Fibroblast of skin of right quadriceps (primary cell): ENCODE measurements at regions not wholly inside any gene's neighbourhood (a gene's known extent, or its start where the extent isn't known, plus 50 kb on each side); places are given as distances from the start of the nearest gene placed in this dataset.
"Not testable (repeated sequence)": the region's sequence is repeated elsewhere in the genome, so short reads cannot be mapped to it uniquely, and the experiment has no call there.

ENCODE experiments used
- DNase-seq: peaks from one replicate; pipeline ENCODE4 v3.0.0-alpha.2; 2013

DNA sequence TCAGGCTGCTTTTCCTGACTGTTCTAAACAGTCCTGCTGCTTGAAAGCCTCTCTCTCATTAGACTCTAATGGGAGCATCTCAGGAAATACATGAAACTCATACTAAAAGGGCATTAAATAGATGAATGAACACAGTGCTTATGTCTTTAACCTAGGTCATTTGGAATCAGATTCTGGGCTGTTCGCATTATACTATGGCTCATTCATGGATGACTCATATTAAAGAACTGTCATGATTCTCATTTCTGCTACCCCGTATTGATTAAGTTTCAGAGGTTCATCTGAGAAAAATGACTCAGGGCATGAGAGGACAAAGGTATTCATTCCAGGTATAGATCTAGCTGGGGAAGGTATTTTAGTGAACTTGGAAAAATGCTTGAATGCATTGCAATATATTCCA is 335.5 kb downstream of the GJA1 start:
- DNase-seq = peak; percentile 30

GRCh38 chr6:121771937-121772720 is 336.7 kb downstream of the GJA1 start:
- no peak for DNase-seq

DNA sequence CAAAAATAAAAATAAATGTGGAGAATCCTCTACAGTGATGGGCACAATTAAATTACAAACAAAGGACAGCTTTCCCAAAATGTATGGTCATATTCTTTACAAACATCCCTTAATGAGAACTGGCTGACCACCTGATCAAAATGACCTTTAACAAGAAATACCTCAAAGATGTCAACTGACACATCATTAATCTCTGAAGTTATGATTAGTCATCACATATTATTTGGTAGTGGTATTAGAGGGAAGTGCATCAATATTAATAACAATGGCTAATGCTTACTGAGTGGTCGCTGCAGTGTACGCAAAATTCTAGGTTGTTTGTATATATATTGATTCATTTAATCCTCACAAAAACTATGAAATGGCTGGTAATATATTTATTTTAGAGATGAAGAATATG is 340.6 kb downstream of the GJA1 start:
- no peak for DNase-seq

DNA sequence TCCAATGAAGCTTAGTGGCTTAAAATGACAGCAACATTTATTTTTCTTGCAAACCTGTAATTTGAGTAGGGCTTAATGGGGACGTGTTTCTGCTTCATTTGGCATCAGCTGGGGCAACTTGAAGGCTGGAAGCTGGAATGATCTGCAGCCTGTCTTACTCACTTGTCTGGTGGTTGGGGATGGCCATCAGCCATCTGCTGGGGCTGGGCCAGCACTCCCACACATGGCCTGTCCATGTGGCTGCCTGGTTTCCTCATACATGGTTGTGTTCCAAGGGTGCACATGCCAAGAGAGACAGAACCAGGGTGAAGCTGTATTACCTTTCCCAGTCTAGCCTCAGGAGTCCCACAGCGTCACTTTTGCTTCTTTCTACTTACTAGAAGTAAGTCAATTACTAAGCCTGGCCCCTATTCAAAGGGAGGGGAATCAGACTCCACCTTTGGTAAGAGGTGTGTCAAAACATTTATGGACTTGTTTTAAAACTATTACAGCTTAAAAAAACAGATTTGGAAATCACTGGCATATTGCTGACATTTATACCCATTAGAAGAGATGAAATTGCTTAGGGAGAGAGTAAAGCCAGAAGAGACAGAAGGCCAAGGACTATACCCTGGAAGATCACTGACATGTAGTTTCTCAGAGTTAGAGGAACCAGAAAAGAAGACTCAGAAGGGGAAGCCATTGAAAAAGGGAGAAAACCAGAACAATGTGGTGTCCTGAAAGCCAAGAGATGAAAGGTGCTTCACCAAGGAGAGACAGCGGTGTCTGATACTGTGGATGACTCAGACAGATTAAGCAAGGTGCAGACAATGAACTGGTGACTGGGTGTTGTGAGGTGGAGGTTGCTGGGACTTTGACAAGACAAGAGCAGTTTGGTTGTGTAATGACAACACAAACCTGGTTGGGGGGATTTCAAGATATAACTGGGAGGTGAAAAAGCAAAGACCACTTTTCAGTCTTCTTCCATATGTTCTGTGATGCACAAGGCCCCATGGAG is 345.2 kb downstream of the GJA1 start:
- peak; percentile 91 for DNase-seq

DNA sequence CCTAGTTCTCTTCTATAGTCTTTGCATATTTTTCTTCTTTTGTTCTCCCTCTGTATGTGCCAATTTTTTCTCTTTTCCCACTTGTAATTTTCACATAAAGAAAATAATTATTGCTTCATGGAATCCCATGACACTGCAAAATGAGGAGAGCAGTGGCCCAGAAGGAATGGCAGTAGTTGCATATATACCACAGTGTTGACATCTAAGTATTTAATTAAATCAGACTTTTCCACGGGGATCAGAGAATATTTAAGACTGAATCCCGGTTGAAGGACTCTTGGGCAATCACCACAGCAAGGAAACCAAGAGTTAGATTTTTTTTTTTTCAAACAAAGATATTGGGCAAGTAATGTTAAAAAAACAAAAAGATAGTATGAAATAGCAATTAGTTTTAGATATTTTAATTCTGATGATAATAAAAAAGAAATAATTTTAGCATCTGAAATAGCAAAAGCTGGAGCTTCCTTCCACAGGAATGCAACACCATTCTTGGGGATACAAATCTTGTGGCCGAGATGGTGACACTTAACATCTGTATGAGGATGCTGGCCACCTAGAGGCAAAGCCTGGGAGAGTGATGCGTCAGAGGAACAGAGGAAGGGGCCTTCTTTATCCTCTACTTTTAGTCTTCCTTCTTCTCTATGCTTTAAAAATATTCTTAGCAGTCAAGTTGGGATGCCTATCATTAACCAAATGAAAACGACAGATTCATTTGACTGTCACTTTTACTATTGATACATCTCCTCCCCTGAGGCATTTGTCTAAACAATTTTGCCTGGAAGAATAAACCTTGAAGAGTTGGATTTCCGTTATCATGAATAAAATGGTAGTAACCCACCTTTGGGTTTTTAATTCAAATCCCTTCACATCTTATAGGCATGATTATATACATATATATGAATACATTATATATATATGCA is 356.2 kb downstream of the GJA1 start:
- peak; percentile 85 for DNase-seq

- peak; percentile 95 for DNase-seq
Observed at GRCh38 chr6:121794630-121795029, 359.2 kb downstream of the GJA1 start.

DNA sequence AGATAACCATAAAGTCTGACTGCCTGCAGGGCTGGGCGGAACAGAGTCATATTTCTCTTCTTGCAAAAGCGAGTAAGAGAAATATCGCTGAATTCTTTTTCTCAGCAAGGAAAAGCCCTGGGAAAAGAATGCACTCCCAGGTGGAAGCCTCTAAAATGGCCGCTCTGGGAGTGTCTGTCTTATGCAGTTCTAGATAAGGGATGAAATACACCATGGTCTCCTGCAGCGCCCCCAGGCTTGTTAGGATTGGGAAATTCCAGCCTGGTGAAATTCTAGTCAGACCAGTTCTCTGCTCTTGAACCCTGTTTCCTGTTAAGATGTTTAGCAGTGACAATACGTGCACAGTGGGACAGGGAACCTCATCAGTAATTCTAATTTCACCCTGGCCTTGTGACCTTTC is 362.2 kb downstream of the GJA1 start:
- DNase-seq = not testable (repeated sequence)

GRCh38 chr6:121798126-121798525 is 362.7 kb downstream of the GJA1 start:
- not testable (repeated sequence) for DNase-seq

DNA sequence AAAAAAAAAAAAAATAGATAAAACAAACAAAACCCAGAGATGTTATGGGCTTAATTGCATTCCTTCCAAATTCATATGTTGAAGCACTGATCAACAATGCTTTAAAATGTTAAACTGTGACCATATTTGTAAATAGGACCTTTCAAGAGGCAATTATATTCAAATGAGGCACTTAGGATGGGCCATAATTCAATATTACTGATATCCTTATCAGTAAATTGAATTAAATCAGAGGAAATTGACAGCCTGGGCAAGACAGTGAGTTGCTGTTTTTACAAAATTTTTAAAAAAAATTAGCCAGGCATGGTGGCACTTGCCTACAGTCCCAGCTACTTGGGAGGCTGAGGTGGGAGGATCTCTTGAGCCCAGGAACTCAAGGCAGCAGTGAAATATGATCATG is 364.1 kb downstream of the GJA1 start:
- DNase-seq = no peak

GRCh38 chr6:121800047-121800446 is 364.6 kb downstream of the GJA1 start:
- peak; percentile 11 for DNase-seq

GRCh38 chr6:121806116-121806515 is 370.7 kb downstream of the GJA1 start:
- DNase-seq = no peak

GRCh38 chr6:121809211-121809610 is 373.8 kb downstream of the GJA1 start:
- DNase-seq = no peak

DNA sequence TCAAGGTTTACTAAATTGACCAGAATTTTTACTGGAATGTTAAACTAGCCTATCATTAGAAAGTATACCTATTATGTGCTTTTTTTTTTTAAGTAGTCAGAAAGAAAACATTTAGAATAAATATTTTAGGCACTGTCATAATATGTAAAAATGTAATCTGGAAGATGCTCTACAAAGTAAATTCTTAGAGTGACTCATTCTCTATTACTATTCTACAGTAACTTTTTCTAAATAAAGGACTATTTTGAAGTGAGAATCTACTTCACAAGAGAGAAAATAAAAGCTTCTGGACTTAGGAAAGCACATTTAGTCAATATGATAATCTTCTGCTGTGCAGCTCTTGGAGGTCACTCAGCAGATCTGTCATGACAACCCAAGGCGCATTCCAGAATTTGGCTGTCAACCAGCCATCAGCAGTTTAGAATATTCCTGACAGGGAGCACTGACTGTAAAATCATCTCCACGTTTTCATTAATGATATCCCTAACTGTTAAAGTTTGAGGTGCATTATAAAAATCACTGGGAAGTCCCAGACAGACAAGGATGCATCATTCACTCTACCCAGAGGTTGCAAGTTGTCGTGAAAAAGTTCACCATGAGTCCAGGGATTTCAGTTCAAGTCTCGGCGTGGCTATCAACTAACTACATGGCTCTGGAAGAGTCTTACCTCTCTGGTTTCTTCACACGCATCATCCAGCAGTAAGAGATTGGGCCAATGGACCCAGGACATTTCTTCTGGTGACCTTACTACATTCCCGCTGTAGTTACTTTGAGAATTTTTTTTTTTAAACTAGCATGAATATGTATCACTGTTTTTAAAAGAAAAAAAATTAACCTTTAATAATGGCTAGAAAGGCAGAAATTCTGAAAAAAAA is 374.9 kb downstream of the GJA1 start:
- DNase-seq = no peak

DNA sequence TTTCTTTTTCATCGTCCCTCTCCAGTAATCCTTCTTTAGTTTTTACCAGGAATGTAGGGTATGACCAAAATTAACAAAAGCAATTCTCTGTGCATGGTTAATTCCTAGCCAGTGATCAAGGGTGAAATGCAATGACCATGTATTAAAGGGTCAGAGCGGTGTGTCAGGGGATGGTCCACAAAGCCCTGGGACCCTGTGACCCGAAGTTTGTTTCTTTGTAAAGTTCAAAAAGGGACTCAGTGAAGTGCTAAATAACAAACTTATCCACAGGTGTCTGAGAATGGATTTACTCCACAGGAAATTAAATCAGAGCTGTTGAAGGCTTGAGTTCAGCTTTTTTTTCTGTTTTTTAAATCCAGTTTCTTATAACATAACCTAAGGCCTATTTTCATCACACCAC is 375.7 kb downstream of the GJA1 start:
- DNase-seq = no peak

DNA sequence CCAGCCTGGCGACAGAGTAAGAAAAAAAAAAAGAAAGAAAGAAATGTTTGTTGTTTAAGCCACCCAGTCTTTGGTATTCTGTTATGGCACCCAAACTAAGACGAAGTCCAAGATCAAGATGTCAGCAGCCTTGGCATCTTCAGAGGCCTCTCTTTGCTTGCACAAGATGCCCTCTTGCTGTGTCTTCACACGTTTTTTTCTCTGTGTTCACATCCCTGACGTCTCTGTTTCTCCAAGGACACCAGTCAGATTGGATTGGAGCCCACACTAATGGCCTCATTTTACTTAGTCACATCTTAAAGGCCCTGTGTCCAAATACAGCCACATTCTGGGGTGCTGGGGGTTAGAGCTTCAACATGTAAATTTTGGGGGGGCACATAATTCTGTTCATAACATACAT is 380.9 kb downstream of the GJA1 start:
- DNase-seq = no peak

DNA sequence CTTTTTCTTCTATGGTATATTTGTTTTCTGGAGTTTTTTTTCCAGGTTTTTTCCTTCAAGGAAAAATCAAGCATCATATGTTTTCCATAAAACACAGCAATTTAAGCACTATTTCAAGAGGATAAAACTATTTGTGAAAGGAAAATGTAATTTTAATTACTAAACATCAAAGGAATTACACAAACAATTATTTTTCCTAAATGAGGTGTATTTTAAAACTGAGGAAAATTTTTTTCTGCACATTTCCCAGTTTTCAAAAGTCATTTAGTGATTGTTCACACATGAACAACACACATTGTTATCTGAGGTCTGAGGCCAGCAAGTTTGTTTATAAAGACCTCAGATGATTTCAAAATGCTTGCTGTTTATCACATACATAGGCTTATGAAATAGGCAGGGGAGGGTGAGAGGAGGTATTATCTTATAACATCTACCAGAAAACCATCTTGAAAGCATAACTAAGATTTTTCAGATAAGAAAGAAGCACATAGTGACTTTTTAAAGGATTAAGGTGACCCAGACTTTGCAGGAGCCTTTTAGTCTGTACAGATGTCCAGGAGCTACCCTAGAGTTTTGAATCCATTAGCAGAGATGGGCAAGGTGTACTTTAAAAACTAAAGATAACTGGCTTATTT is 381.6 kb downstream of the GJA1 start:
- DNase-seq = no peak

DNA sequence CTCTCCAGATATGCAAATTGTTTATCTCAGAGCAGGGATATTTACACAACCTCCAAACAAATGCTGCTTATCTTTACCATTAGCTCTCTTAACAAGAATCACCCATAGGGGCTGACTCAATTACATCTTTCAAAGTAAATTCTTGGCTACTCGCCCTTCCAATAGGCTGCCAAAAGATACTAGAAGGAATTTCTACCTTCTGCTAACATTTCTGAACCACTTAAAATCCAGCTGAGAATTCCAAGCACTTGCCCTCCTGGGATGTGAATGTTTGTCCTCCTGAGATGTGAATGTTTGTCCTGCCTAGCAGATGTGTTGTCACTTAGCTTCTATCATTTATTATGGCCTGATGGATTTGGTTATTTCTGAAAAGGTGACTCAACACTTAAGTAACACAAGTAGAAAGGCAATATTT is 388.0 kb downstream of the GJA1 start:
- DNase-seq = peak; percentile 88

- DNase-seq = peak; percentile 89
Observed at GRCh38 chr6:121826156-121826810, 390.8 kb downstream of the GJA1 start.

DNA sequence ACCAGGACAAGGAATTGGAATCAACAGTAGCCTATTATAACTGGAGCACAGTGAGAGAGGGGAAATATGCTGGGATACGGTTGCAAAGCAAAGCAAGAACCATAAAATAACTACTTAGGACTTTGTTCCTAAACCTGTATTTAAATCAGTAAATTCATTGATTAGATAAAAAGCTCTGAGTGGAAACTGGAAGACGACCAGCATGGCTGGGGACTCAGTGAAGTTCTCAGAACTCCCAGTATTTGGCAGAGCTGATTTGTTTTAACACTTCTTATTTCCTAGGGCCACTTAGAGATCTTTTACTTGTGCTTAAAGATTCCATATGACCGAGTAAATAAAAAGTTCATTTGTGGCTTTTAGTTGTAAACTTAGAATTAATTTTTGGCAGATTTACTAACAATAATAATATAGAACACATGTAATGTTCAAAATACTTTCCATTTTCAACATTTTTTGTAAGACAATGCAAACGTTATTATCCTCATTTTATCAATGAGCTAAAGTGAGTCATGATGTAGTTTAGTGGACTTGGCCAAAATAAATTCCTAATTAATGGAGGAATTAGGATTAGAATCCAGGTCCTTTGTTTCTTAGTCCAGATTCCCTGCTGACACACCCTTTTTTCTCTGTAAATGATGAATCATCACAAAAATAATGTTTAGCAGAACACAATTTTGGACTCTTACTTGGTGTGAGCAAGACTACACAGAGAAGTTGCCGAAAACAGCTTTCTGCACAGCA is 392.9 kb downstream of the GJA1 start:
- peak; percentile 76 for DNase-seq

DNA sequence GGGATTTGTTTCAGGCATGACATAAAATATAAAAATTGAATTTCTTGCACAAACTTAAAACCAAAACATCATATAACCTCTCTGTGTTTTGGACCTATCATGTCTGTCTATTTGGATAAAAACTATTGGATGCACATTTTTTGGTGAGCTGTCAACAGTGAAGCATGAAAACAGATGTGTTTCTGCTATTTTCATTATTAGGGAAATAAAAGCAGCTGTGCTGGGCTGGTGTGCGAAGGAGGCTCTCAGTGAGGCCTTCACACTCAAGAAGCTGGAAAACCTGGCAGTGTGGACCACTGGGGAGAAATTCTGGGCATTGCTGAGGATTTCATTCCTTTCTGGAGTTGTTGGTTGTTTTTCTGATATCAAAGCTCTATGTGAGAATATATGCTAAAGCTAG is 395.3 kb downstream of the GJA1 start:
- DNase-seq = peak; percentile 20
